ENCODE measurements at regions not wholly inside any gene's neighbourhood (a gene's known extent, or its start where the extent isn't known, plus 50 kb on each side); places are given as distances from the start of the nearest gene placed in this dataset.

DNA sequence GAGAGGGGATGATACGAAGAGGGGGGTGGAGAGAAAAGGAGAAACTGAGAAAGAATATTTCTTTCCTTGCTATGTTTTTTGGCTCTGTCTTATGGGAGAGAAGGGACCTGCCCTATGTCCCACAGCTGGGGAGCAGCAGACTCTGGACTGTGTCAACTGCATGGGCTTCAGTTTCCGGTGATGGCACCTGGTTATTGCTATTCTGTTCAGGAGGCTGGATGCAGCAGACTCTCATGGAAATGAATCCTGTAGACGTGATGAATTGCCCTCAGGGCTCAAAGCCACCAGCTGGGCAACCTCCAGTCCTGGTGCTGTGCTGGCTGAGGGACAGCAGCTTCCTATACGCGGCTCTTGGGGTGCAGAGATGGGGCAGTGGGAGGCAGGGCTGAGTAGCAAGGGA lies 121.2 kb downstream of the HAPSTR1 start:
- no peak overlapping the region for H3K4me3 ChIP-seq (ENCODE audit: low read depth, low read length, poor library complexity, severe bottlenecking)
- no peak overlapping the region for H3K27ac ChIP-seq (ENCODE audit: low read depth, low read length, poor library complexity, severe bottlenecking)
- no TSS peak for BruUV-seq (replicated peaks)
- TF ChIP-seq, protein P1, sequence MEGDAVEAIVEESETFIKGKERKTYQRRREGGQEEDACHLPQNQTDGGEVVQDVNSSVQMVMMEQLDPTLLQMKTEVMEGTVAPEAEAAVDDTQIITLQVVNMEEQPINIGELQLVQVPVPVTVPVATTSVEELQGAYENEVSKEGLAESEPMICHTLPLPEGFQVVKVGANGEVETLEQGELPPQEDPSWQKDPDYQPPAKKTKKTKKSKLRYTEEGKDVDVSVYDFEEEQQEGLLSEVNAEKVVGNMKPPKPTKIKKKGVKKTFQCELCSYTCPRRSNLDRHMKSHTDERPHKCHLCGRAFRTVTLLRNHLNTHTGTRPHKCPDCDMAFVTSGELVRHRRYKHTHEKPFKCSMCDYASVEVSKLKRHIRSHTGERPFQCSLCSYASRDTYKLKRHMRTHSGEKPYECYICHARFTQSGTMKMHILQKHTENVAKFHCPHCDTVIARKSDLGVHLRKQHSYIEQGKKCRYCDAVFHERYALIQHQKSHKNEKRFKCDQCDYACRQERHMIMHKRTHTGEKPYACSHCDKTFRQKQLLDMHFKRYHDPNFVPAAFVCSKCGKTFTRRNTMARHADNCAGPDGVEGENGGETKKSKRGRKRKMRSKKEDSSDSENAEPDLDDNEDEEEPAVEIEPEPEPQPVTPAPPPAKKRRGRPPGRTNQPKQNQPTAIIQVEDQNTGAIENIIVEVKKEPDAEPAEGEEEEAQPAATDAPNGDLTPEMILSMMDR (conservative IDR thresholded peaks at IDR 0.05; ENCODE audit: low read depth, low read length) = no peak
- TF ChIP-seq EZH2 (IDR thresholded peaks at IDR 0.05; ENCODE audit: borderline replicate concordance, low read depth, low read length, poor library complexity, severe bottlenecking) = no peak
- ChIA-PET CTCF (no interaction called here), POLR2A (ENCODE audit: low non-redundant PET) (no interaction called here)
- no peak for DNase-seq (ENCODE audit: low spot score)
- H3K36me3 ChIP-seq (ENCODE audit: insufficient read depth, low read length, poor library complexity, severe bottlenecking) = no peaks in the 10 kb centered on the region
- H3K9me3 ChIP-seq (ENCODE audit: low read depth, low read length, poor library complexity, severe bottlenecking) = no peaks in the 10 kb centered on the region
- intact Hi-C loops (cut with micrococcal nuclease; ENCODE audit: unreplicated experiment) = no loop called here
- H3K4me1 ChIP-seq (ENCODE audit: insufficient read depth, low read length, poor library complexity, severe bottlenecking) = no peaks in the 10 kb centered on the region
- H3K27me3 ChIP-seq (replicated peaks; ENCODE audit: insufficient read depth, low read depth, low read length, poor library complexity) = no peaks in the 10 kb centered on the region

- Histone ChIP-seq H3K9me3 (ENCODE audit: low read depth, low read length, poor library complexity, severe bottlenecking) (no peaks in the 10 kb centered on the region), H3K4me1 (ENCODE audit: insufficient read depth, low read length, poor library complexity, severe bottlenecking) (no peaks in the 10 kb centered on the region), H3K27me3 (replicated peaks; ENCODE audit: insufficient read depth, low read depth, low read length, poor library complexity) (no peaks in the 10 kb centered on the region), H3K36me3 (ENCODE audit: insufficient read depth, low read length, poor library complexity, severe bottlenecking) (no peaks in the 10 kb centered on the region), H3K27ac (ENCODE audit: low read depth, low read length, poor library complexity, severe bottlenecking) (no peak overlapping the region), H3K4me3 (ENCODE audit: low read depth, low read length, poor library complexity, severe bottlenecking) (no peak overlapping the region)
- intact Hi-C loops (cut with micrococcal nuclease; ENCODE audit: unreplicated experiment) = no loop called here
- BruUV-seq (replicated peaks) = no TSS peak
- ChIA-PET CTCF (no interaction called here), POLR2A (ENCODE audit: low non-redundant PET) (no interaction called here)
- no peak for TF ChIP-seq EZH2 (IDR thresholded peaks at IDR 0.05; ENCODE audit: borderline replicate concordance, low read depth, low read length, poor library complexity, severe bottlenecking)
- TF ChIP-seq, protein P1 (conservative IDR thresholded peaks at IDR 0.05; ENCODE audit: low read depth, low read length) = no peak
- peak; percentile 38 for DNase-seq (ENCODE audit: low spot score)
These were observed 128.4 kb downstream of the HAPSTR1 start for GRCh38 chr16:9219813-9220212.

GRCh38 chr16:9225527-9226316 lies 134.3 kb downstream of the HAPSTR1 start:
- Histone ChIP-seq H3K36me3 (ENCODE audit: insufficient read depth, low read length, poor library complexity, severe bottlenecking) (no peaks in the 10 kb centered on the region), H3K9me3 (ENCODE audit: low read depth, low read length, poor library complexity, severe bottlenecking) (no peaks in the 10 kb centered on the region), H3K4me1 (ENCODE audit: insufficient read depth, low read length, poor library complexity, severe bottlenecking) (no peaks in the 10 kb centered on the region), H3K27me3 (replicated peaks; ENCODE audit: insufficient read depth, low read depth, low read length, poor library complexity) (no peaks in the 10 kb centered on the region), H3K4me3 (ENCODE audit: low read depth, low read length, poor library complexity, severe bottlenecking) (no peak overlapping the region), H3K27ac (ENCODE audit: low read depth, low read length, poor library complexity, severe bottlenecking) (no peak overlapping the region)
- no TSS peak for BruUV-seq (replicated peaks)
- DNase-seq (ENCODE audit: low spot score) = peak; percentile 63
- ChIA-PET POLR2A (ENCODE audit: low non-redundant PET) (no interaction called here), CTCF (no interaction called here)
- TF ChIP-seq EZH2 (IDR thresholded peaks at IDR 0.05; ENCODE audit: borderline replicate concordance, low read depth, low read length, poor library complexity, severe bottlenecking) = no peak
- TF ChIP-seq, protein P1 (conservative IDR thresholded peaks at IDR 0.05; ENCODE audit: low read depth, low read length) = peak; percentile 69
- intact Hi-C loops (cut with micrococcal nuclease; ENCODE audit: unreplicated experiment) = no loop called here
